ENCODE measurements at regions not wholly inside any gene's neighbourhood (a gene's known extent, or its start where the extent isn't known, plus 50 kb on each side); places are given as distances from the start of the nearest gene placed in this dataset.

- Histone ChIP-seq H3K4me1 (ENCODE audit: control insufficient read depth, insufficient read depth, low read length, poor library complexity, severe bottlenecking) (peaks cover 20% of the 10 kb centered on the region), H3K36me3 (ENCODE audit: control insufficient read depth, insufficient read depth, low read length) (no peaks in the 10 kb centered on the region), H3K9me3 (ENCODE audit: control insufficient read depth, low read length) (peaks cover 8% of the 10 kb centered on the region), H3K27ac (ENCODE audit: low read depth, low read length, severe bottlenecking) (no peak overlapping the region), H3K4me3 (ENCODE audit: extremely low read depth, insufficient read depth, low read length, poor library complexity, severe bottlenecking) (no peak overlapping the region)
- 88 to 89% methylated on average over 10 of the region's 11 CpGs for WGBS, 2 experiments (ENCODE audit: insufficient coverage in 2 of 2)
Observed at GRCh38 chr6:6971369-6971768, 136.4 kb upstream of the RREB1 start.

- peaks cover 20% of the 10 kb centered on the region for H3K4me1 ChIP-seq (ENCODE audit: control insufficient read depth, insufficient read depth, low read length, poor library complexity, severe bottlenecking)
- no peak overlapping the region for H3K27ac ChIP-seq (ENCODE audit: low read depth, low read length, severe bottlenecking)
- WGBS, 2 experiments (ENCODE audit: insufficient coverage in 2 of 2) = 49 to 57% methylated on average over 1 to 2 of the region's 2 CpGs
- H3K9me3 ChIP-seq (ENCODE audit: control insufficient read depth, low read length) = peaks cover 8% of the 10 kb centered on the region
- no peak overlapping the region for H3K4me3 ChIP-seq (ENCODE audit: extremely low read depth, insufficient read depth, low read length, poor library complexity, severe bottlenecking)
- no peaks in the 10 kb centered on the region for H3K36me3 ChIP-seq (ENCODE audit: control insufficient read depth, insufficient read depth, low read length)
Observed at GRCh38 chr6:6972456-6972855, 135.3 kb upstream of the RREB1 start.

- H3K4me1 ChIP-seq (ENCODE audit: control insufficient read depth, insufficient read depth, low read length, poor library complexity, severe bottlenecking) = peaks cover 19% of the 10 kb centered on the region
- 86 to 97% methylated on average over 5 to 6 of the region's 6 CpGs for WGBS, 2 experiments (ENCODE audit: insufficient coverage in 2 of 2)
- no peak overlapping the region for H3K27ac ChIP-seq (ENCODE audit: low read depth, low read length, severe bottlenecking)
- H3K4me3 ChIP-seq (ENCODE audit: extremely low read depth, insufficient read depth, low read length, poor library complexity, severe bottlenecking) = no peak overlapping the region
- H3K9me3 ChIP-seq (ENCODE audit: control insufficient read depth, low read length) = peaks cover 8% of the 10 kb centered on the region
- no peaks in the 10 kb centered on the region for H3K36me3 ChIP-seq (ENCODE audit: control insufficient read depth, insufficient read depth, low read length)
Observed at GRCh38 chr6:6973721-6974120, 134.0 kb upstream of the RREB1 start.

- Histone ChIP-seq H3K36me3 (ENCODE audit: control insufficient read depth, insufficient read depth, low read length) (no peaks in the 10 kb centered on the region), H3K4me3 (ENCODE audit: extremely low read depth, insufficient read depth, low read length, poor library complexity, severe bottlenecking) (no peak overlapping the region), H3K9me3 (ENCODE audit: control insufficient read depth, low read length) (peaks cover 8% of the 10 kb centered on the region), H3K4me1 (ENCODE audit: control insufficient read depth, insufficient read depth, low read length, poor library complexity, severe bottlenecking) (peaks cover 17% of the 10 kb centered on the region), H3K27ac (ENCODE audit: low read depth, low read length, severe bottlenecking) (no peak overlapping the region)
- whole genome bisulfite sequencing, 2 experiments (ENCODE audit: insufficient coverage in 2 of 2) = 95 to 98% methylated on average over 5 of the region's 6 CpGs
Observed at GRCh38 chr6:6975459-6976111, 132.2 kb upstream of the RREB1 start.

GRCh38 chr6:6976193-6976592, 131.6 kb upstream of the RREB1 start:
- H3K27ac ChIP-seq (ENCODE audit: low read depth, low read length, severe bottlenecking) = no peak overlapping the region
- peaks cover 8% of the 10 kb centered on the region for H3K9me3 ChIP-seq (ENCODE audit: control insufficient read depth, low read length)
- WGBS, 2 experiments (ENCODE audit: insufficient coverage in 2 of 2) = 94 to 100% methylated on average over 3 of the region's 4 CpGs
- no peaks in the 10 kb centered on the region for H3K36me3 ChIP-seq (ENCODE audit: control insufficient read depth, insufficient read depth, low read length)
- peaks cover 15% of the 10 kb centered on the region for H3K4me1 ChIP-seq (ENCODE audit: control insufficient read depth, insufficient read depth, low read length, poor library complexity, severe bottlenecking)
- H3K4me3 ChIP-seq (ENCODE audit: extremely low read depth, insufficient read depth, low read length, poor library complexity, severe bottlenecking) = no peak overlapping the region

- Histone ChIP-seq H3K36me3 (ENCODE audit: control insufficient read depth, insufficient read depth, low read length) (no peaks in the 10 kb centered on the region), H3K4me3 (ENCODE audit: extremely low read depth, insufficient read depth, low read length, poor library complexity, severe bottlenecking) (no peak overlapping the region), H3K4me1 (ENCODE audit: control insufficient read depth, insufficient read depth, low read length, poor library complexity, severe bottlenecking) (no peaks in the 10 kb centered on the region), H3K27ac (ENCODE audit: low read depth, low read length, severe bottlenecking) (no peak overlapping the region), H3K9me3 (ENCODE audit: control insufficient read depth, low read length) (no peaks in the 10 kb centered on the region)
- 73 to 78% methylated on average over 5 of the region's 5 CpGs for WGBS, 2 experiments (ENCODE audit: insufficient coverage in 2 of 2)
Observed at GRCh38 chr6:6978731-6979130, 129.0 kb upstream of the RREB1 start.

- 94 to 98% methylated on average over 12 of the region's 14 CpGs for WGBS, 2 experiments (ENCODE audit: insufficient coverage in 2 of 2)
- H3K4me3 ChIP-seq (ENCODE audit: extremely low read depth, insufficient read depth, low read length, poor library complexity, severe bottlenecking) = no peak overlapping the region
- H3K36me3 ChIP-seq (ENCODE audit: control insufficient read depth, insufficient read depth, low read length) = no peaks in the 10 kb centered on the region
- no peaks in the 10 kb centered on the region for H3K9me3 ChIP-seq (ENCODE audit: control insufficient read depth, low read length)
- H3K27ac ChIP-seq (ENCODE audit: low read depth, low read length, severe bottlenecking) = no peak overlapping the region
- H3K4me1 ChIP-seq (ENCODE audit: control insufficient read depth, insufficient read depth, low read length, poor library complexity, severe bottlenecking) = no peaks in the 10 kb centered on the region
Observed at GRCh38 chr6:6980999-6981597, 126.7 kb upstream of the RREB1 start.

GRCh38 chr6:6981681-6982322, 126.0 kb upstream of the RREB1 start:
- 93 to 100% methylated on average over 2 to 3 of the region's 4 CpGs for WGBS, 2 experiments (ENCODE audit: insufficient coverage in 2 of 2)
- Histone ChIP-seq H3K27ac (ENCODE audit: low read depth, low read length, severe bottlenecking) (no peak overlapping the region), H3K36me3 (ENCODE audit: control insufficient read depth, insufficient read depth, low read length) (no peaks in the 10 kb centered on the region), H3K4me1 (ENCODE audit: control insufficient read depth, insufficient read depth, low read length, poor library complexity, severe bottlenecking) (no peaks in the 10 kb centered on the region), H3K4me3 (ENCODE audit: extremely low read depth, insufficient read depth, low read length, poor library complexity, severe bottlenecking) (no peak overlapping the region), H3K9me3 (ENCODE audit: control insufficient read depth, low read length) (no peaks in the 10 kb centered on the region)

- Histone ChIP-seq H3K27ac (ENCODE audit: low read depth, low read length, severe bottlenecking) (no peak overlapping the region), H3K9me3 (ENCODE audit: control insufficient read depth, low read length) (no peaks in the 10 kb centered on the region), H3K36me3 (ENCODE audit: control insufficient read depth, insufficient read depth, low read length) (no peaks in the 10 kb centered on the region), H3K4me3 (ENCODE audit: extremely low read depth, insufficient read depth, low read length, poor library complexity, severe bottlenecking) (no peak overlapping the region), H3K4me1 (ENCODE audit: control insufficient read depth, insufficient read depth, low read length, poor library complexity, severe bottlenecking) (no peaks in the 10 kb centered on the region)
- WGBS, 2 experiments (ENCODE audit: insufficient coverage in 2 of 2) = 88 to 94% methylated on average over 3 to 5 of the region's 6 CpGs
Observed at GRCh38 chr6:6982663-6983062, 125.1 kb upstream of the RREB1 start.

GRCh38 chr6:6984585-6985366, 123.0 kb upstream of the RREB1 start:
- no peaks in the 10 kb centered on the region for H3K36me3 ChIP-seq (ENCODE audit: control insufficient read depth, insufficient read depth, low read length)
- no peak overlapping the region for H3K27ac ChIP-seq (ENCODE audit: low read depth, low read length, severe bottlenecking)
- H3K4me3 ChIP-seq (ENCODE audit: extremely low read depth, insufficient read depth, low read length, poor library complexity, severe bottlenecking) = no peak overlapping the region
- H3K9me3 ChIP-seq (ENCODE audit: control insufficient read depth, low read length) = no peaks in the 10 kb centered on the region
- WGBS, 2 experiments (ENCODE audit: insufficient coverage in 2 of 2) = 93 to 95% methylated on average over 13 of the region's 13 CpGs
- H3K4me1 ChIP-seq (ENCODE audit: control insufficient read depth, insufficient read depth, low read length, poor library complexity, severe bottlenecking) = no peaks in the 10 kb centered on the region

Data from mesodermal cell (in vitro differentiated cells).